Activated CD8-positive, alpha-beta memory T cell treated with anti-CD3 and anti-CD28 coated beads, Interleukin-2, amount 50 U/mL, for 4 hours (primary cell): ENCODE measurements at regions not wholly inside any gene's neighbourhood (a gene's known extent, or its start where the extent isn't known, plus 50 kb on each side); places are given as distances from the start of the nearest gene placed in this dataset.

Source experiments
- DNase-seq: peaks from one replicate; pipeline ENCODE4 v3.0.0-alpha.2; 2020

DNA sequence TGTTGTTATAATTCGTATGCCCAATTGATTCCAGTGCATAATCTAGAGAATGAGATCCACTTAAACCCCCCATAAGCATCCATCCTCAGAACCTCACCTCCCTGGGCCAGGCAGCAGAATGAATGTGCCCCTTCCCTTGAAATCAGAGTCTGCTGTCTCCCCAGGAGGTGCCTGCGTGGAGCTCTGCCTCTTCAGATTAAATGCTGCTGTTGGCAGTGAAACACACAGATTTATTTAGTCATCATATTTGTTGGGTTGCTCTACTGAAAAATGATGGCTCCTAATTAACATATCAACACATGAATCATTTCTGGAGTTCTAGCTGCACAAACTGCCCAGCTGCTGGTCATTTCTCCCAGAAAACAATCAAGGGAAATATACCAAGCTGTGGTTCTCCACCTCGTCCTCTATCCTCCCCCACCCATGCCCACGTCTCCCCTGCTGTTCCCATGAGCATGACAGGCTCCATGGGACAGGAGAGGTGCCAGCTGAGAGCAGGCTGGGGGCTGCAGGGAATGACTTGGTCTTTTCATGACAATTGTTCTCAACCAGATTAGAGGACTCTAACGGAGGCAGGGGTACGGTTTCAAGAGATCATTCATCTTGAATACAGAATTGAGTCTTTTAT lies 633.1 kb downstream of the CDH26 start:
- no peak for DNase-seq

GRCh38 chr20:60598528-60598927 lies 640.3 kb downstream of the CDH26 start:
- no peak for DNase-seq

DNA sequence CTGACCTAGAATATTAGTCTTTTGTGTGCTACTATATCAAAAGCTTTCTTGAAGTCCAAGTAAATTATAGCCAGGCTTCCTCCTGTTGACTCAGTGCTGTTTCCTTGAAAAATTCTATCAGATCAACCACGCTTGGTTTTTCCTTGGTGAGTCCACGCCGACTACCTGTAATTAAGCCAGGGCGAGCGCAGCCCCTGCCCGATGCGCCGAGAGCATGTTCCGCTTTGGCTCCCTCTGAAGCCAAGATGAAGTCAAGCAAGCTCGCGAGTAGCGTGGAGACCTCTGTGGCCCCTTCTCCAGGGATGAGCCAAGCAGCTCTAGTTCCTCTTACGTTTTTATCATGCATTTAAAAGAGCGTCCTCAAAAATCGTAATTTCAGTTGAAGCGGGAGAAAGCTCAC lies 641.2 kb downstream of the CDH26 start:
- DNase-seq: no peak

DNA sequence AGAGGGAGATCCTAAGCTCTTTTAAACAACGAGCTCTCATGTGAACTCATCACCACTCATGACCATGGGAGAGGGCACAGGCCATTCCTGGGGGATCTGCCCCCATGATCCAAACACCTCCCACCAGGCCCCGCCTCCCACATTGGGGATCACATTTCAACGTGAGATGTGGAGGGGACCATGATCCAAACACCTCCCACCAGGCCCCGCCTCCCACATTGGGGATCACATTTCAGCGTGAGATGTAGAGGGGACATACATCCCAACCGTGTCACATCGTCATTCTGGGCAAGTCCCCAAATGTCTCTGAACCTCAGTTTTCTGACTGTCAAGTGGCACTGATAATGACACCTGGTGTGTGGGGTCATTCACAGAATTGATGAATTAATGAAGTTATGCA lies 641.8 kb downstream of the CDH26 start:
- DNase-seq: no peak

- no peak for DNase-seq
These were observed 628.0 kb upstream of the CDH4 start for GRCh38 chr20:60624066-60624465.

DNA sequence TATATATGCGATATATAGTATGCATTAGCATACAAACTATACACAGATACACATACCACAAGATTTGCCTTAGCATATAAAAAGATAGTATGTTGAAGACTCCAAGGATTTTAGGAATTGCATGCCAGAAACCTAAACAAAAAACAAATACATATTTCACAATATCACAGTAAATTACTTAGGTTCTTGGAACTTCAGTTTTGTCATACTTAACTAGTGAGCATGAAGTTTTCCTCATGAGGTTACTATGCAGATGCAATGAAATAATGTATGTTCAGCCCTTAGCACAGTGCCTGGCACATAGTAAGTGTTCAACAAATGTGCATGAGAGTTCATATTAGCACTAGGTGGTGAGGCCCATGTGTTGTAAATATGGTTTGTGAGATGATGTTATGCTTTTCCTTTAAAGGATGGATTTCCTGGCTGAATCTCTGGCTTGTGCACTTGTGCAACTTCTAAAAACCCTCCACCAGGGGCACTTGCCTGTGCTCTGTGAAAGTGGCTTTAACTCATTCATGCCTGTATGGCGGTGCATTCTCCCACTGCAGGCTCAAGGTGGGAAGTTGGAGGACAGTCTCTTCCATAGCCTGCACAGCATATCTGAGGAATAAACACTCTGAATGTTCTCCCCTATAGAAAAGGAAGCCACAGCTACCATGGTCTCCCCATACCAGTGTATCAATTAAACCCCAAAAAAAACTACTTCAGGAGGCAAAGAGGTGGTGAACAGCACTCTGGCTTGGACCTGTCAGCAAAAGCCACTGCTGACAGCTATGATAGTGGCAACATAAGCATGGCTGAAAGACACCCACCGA lies 624.1 kb upstream of the CDH4 start:
- no peak for DNase-seq

- DNase-seq: no peak
These were observed 623.3 kb upstream of the CDH4 start for GRCh38 chr20:60628749-60629148.

- DNase-seq: no peak
These were observed 622.9 kb upstream of the CDH4 start for GRCh38 chr20:60629206-60629605.

- DNase-seq: no peak
These were observed 621.5 kb upstream of the CDH4 start for GRCh38 chr20:60630609-60631008.

- no peak for DNase-seq
These were observed 620.3 kb upstream of the CDH4 start for GRCh38 chr20:60631585-60632287.

- no peak for DNase-seq
These were observed 619.4 kb upstream of the CDH4 start for GRCh38 chr20:60632391-60633262.

DNA sequence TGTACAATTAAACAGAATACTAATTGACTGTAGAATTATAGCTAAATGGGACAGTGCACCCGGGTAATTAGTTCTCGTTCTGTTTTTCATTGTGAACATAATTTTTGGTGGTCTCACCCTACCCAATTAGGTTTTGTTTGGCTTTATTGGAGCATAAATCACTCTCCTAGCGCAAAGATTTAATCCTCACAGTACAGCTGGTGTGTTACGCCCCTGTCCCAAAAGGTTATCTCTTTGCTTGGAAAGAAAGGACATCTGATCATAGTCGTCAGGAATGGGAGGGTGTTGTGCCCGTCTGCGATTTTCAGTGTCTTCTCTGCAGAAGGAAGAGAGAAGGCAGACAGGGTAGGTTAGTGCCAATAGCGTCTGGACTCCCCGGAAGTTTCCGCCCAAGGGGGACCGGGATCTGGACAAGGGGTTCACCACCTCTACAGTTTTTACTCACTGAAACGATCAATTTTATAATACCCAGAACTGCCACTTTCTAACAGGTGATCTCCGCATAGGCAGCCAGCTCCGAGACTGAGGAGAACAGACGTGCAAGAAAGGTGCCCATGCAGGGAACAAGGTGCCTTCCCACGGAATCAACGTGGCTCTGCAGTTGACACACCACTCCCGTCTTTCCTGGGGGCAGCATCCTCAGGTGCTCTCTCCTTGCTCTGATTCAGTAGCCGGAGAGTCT lies 617.4 kb upstream of the CDH4 start:
- no peak for DNase-seq

DNA sequence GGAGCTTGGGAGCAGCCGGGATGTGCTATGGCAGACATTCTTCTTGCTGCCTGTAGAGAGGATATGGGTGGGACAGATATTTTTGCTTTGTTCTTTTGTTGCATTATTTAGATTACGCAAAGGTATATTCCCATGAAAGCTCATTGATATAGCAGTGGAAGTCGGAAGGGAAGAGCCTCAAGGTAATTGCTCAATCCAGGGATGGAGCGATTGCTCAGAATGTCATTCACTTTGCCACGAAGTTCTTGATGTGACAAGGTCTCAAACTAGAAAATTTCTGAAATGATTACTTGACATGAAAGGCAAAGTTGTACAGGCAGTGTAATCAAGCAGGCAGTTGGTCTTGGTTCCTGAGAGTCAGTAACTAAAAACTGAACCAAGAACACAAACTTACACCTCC lies 615.6 kb upstream of the CDH4 start:
- no peak for DNase-seq

GRCh38 chr20:60637801-60638200 lies 614.3 kb upstream of the CDH4 start:
- no peak for DNase-seq

DNA sequence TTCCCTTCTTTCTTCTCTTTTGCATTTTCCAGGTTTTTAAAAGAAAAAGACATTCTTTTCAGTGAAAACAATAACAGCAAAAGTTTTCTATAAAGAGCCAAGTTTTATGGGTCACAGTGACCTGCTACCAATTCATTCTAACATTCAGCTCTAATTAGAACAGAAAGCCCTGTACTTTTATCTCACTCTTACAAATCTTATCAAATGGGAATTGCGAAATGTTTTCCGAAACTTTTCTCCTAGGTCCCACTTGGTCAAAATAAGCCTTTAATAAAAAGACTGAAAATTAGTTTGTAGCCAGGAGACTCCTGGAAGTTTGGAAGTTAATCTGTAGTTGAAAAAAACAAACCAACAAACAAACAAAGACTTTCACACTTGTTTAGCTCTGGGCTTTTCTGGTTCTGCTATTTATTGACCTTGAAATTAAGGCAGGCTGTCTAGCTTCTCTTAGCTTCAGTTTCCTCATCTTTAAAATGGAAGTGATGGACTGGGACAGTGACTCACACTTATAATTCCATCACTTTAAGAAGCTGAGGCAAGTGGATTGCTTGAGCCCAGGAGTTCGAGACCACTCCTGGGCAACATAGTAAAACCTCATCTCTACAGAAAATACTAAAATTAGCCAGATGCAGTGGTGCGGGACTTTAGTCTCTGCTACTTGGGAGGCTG lies 613.5 kb upstream of the CDH4 start:
- no peak for DNase-seq

GRCh38 chr20:60641879-60642447 lies 610.1 kb upstream of the CDH4 start:
- DNase-seq: no peak

DNA sequence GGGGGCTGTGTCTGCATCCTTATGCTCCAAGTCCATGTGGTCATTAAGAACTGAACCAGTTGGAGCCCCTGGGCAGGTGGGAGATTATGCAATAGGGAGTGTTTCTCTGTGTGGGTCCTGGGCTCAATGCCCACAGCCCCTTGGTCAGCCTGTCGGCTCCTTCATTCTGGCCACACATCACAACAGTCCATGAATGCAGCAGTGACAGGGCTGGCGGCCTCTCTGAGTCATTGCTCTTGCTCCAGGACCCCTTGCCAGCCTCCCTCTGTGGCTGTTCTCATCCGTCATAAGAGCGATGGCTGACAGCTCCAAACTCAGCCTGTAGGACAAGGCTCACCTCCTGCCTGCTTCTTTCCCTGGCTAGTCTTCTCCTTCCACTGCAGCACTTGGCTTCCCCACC lies 609.5 kb upstream of the CDH4 start:
- DNase-seq: no peak

- DNase-seq: no peak
These were observed 603.5 kb upstream of the CDH4 start for GRCh38 chr20:60648556-60648955.

GRCh38 chr20:60649541-60649940 lies 602.5 kb upstream of the CDH4 start:
- no peak for DNase-seq

GRCh38 chr20:60650087-60650486 lies 602.0 kb upstream of the CDH4 start:
- no peak for DNase-seq

DNA sequence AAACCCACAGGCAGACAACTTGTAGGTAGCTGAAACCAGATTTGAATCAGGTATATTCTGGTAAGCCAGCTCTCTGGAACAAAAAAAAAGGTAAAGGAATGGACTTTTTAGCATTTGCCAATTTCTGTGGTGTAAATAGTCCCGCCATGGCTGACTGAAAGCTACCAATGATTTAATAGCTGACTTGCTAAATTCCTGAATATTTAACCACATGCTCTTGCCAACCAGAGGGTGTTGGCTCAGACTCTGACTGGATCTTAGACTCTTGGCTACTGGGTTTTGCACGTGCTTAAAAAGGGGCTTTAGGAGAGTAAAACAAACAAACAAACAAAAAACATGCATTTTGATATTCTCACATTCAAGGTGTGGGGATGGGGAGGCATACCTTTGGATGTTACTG lies 600.0 kb upstream of the CDH4 start:
- DNase-seq: no peak

DNA sequence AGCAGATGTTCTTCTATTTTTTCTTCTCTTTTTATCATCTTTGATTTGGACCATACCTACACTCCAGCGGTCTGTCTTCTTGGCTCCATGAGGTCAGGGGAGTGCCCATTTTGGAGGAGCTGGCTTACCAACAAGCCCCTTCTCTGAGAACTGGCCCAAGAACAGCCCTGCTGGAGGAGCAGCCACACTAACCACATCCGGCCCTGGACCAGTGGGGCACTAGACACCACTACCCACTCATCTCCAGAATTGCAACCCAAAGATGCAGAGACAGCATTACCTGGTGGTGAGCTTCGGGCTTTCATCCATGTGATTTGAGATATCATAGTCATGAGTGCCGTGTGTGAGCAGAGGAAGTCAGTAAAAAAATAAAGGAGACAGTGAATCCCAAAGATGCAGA lies 599.4 kb upstream of the CDH4 start:
- no peak for DNase-seq
